HCT116 (cell line): ENCODE measurements at regions not wholly inside any gene's neighbourhood (a gene's known extent, or its start where the extent isn't known, plus 50 kb on each side); places are given as distances from the start of the nearest gene placed in this dataset.

Experiments
- ATAC-seq: fragments of 200-7000 bp; cut with Tn5 transposase; 2 replicates; pipeline ENCODE4 v1.9.1; 2020; ENCODE audit warnings: mild to moderate bottlenecking, moderate library complexity
- BruUV-seq: library from RNA; stranded (reverse); fragments of 400-500 nt; replicated peaks from 2 replicates; lab custom pipeline; 2021; lab: Mats Ljungman, UMichigan
- CTCF ChIA-PET: fragments of 300-600 bp; sonication (Branson Sonifier 250); formaldehyde crosslinking; loops from one replicate; lab custom pipeline; 2021; ENCODE audit warnings: antibody characterized with exemption; lab: Charles Lee
- POLR2A ChIA-PET: fragments of 300-600, 350-600 bp; sonication (Branson Sonifier 250); formaldehyde crosslinking; loops from one replicate; lab custom pipeline; 2021; ENCODE audit warnings: antibody characterized with exemption; lab: Charles Lee
- RAD21 ChIA-PET, 2 experiments: fragments of 300-600 bp; sonication (Branson Sonifier 250); formaldehyde crosslinking; loops; one replicate each; lab custom pipeline; 2023; ENCODE audit warnings: low total read pairs in 2 of 2; ENCODE audit not compliant: uncharacterized antibody in 2 of 2, unreplicated experiment in 2 of 2, low non-redundant PET in 1 of 2; lab: Charles Lee
- DNase-seq: peaks from one replicate; pipeline ENCODE4 v3.0.0-alpha.2; 2010; ENCODE audit warnings: low read depth, low spot score
- H2AFZ ChIP-seq: fragments of 200-600 bp; shearing (Covaris generic), sonication (generic); 2 replicates; pipeline ENCODE4 v1.6.1; 2017; ENCODE audit warnings: low read depth, mixed run types, mixed read lengths, antibody characterized with exemption, low read length; ENCODE audit not compliant: poor library complexity, severe bottlenecking
- H3K27ac ChIP-seq: 2 replicates; pipeline ENCODE4 v1.5.1; 2012; ENCODE audit warnings: low read depth, low read length
- H3K27me3 ChIP-seq: fragments of 200-600 bp; sonication (generic); 2 replicates; pipeline ENCODE4 v1.6.1; 2016; ENCODE audit warnings: mixed run types, low read length, mixed read lengths; ENCODE audit not compliant: insufficient read depth
- H3K36me3 ChIP-seq, 2 experiments: fragments of 200-500 bp in 1 of 2; fragments of 200-600 bp in 1 of 2; sonication (Bioruptor generic) in 1 of 2; sonication (generic) in 1 of 2; 2 replicates each; pipeline versions ENCODE4 v1.5.1 to v1.6.1; 2014 to 2016; ENCODE audit warnings: low read length in 2 of 2, inconsistent platforms in 1 of 2, mixed read lengths in 1 of 2, mixed run types in 1 of 2; ENCODE audit not compliant: insufficient read depth in 2 of 2, control insufficient read depth in 1 of 2
- H3K4me1 ChIP-seq, 2 experiments: fragments of 200-600 bp in 1 of 2; sonication (generic) in 1 of 2; 2 replicates each; pipeline versions ENCODE4 v1.5.1 to v1.6.1; 2012 to 2017; ENCODE audit warnings: low read length in 2 of 2, inconsistent platforms in 1 of 2, mild to moderate bottlenecking in 1 of 2, mixed read lengths in 1 of 2, mixed run types in 1 of 2, moderate library complexity in 1 of 2; ENCODE audit not compliant: insufficient read depth in 2 of 2, control insufficient read depth in 1 of 2
- H3K4me2 ChIP-seq: fragments of 200-600 bp; sonication (generic); 2 replicates; pipeline ENCODE4 v1.6.1; 2017; ENCODE audit warnings: mixed run types, low read length, mixed read lengths
- H3K4me3 ChIP-seq, 2 experiments: fragments of 200-600 bp in 1 of 2; sonication (generic) in 1 of 2; replicated peaks in 1 of 2; 2 replicates each; pipeline ENCODE4 v1.5.1; 2011 to 2016; ENCODE audit warnings: low read length in 2 of 2, control low read depth in 1 of 2, low read depth in 1 of 2, mild to moderate bottlenecking in 1 of 2, mixed read lengths in 1 of 2, mixed run types in 1 of 2
- H3K79me2 ChIP-seq: fragments of 200-600 bp; sonication (generic); 2 replicates; pipeline ENCODE4 v1.6.1; 2017; ENCODE audit warnings: mild to moderate bottlenecking, mixed run types, low read length, moderate library complexity, mixed read lengths; ENCODE audit not compliant: insufficient read depth
- H3K9ac ChIP-seq: fragments of 200-600 bp; sonication (generic); 2 replicates; pipeline ENCODE4 v1.6.1; 2016; ENCODE audit warnings: low read length, mixed read lengths
- H3K9me2 ChIP-seq: fragments of 200-600 bp; sonication (generic), shearing (Covaris generic); 2 replicates; pipeline ENCODE4 v1.6.1; 2017; ENCODE audit warnings: mixed run types, mild to moderate bottlenecking, moderate library complexity; ENCODE audit not compliant: insufficient read depth
- H3K9me3 ChIP-seq, 2 experiments: fragments of 200-500 bp in 1 of 2; fragments of 200-600 bp in 1 of 2; sonication (Bioruptor generic) in 1 of 2; sonication (generic) in 1 of 2; 2 replicates each; pipeline ENCODE4 v1.6.1; 2014 to 2017; ENCODE audit warnings: low read length in 2 of 2, mixed read lengths in 2 of 2, inconsistent platforms in 1 of 2, low read depth in 1 of 2, mild to moderate bottlenecking in 1 of 2, mixed run types in 1 of 2, moderate library complexity in 1 of 2; ENCODE audit not compliant: control insufficient read depth in 1 of 2, insufficient read depth in 1 of 2
- H4K20me1 ChIP-seq: fragments of 200-600 bp; sonication (generic), shearing (Covaris generic); 2 replicates; pipeline ENCODE4 v1.6.1; 2017; ENCODE audit warnings: mixed run types, mild to moderate bottlenecking, moderate library complexity; ENCODE audit not compliant: insufficient read depth
- ATF3 ChIP-seq: IDR thresholded peaks from 2 replicates; pipeline ENCODE4 v1.6.1; 2012
- CBX3 ChIP-seq: IDR thresholded peaks from 2 replicates; pipeline ENCODE4 v1.6.1; 2012; ENCODE audit warnings: low read depth
- CEBPB ChIP-seq: IDR thresholded peaks from 2 replicates; pipeline ENCODE4 v1.6.1; 2012; ENCODE audit warnings: low read depth
- EZH2 ChIP-seq: fragments of 200-600 bp; sonication (generic); IDR thresholded peaks from 2 replicates; pipeline ENCODE4 v1.6.1; 2017; ENCODE audit warnings: antibody characterized with exemption, mixed run types
- FOSL1 ChIP-seq: IDR thresholded peaks from 2 replicates; pipeline ENCODE4 v1.6.1; 2012; ENCODE audit warnings: low read depth
- POLR2A ChIP-seq: IDR thresholded peaks from 2 replicates; pipeline ENCODE4 v1.7.0; 2011; ENCODE audit warnings: borderline replicate concordance; ENCODE audit not compliant: insufficient read depth, insufficient read length; ENCODE audit errors: extremely low read depth
- RAD21 ChIP-seq: IDR thresholded peaks from 2 replicates; pipeline ENCODE4 v1.6.1; 2012; ENCODE audit warnings: low read depth, mild to moderate bottlenecking
- REST ChIP-seq: IDR thresholded peaks from 2 replicates; pipeline ENCODE4 v1.6.1; 2012; ENCODE audit warnings: low read depth
- SP1 ChIP-seq: IDR thresholded peaks from 2 replicates; pipeline ENCODE4 v1.6.1; 2012; ENCODE audit warnings: low read depth
- SRF ChIP-seq: IDR thresholded peaks from 2 replicates; pipeline ENCODE4 v1.6.1; 2012; ENCODE audit warnings: low read depth
- TCF7L2 ChIP-seq: IDR thresholded peaks from 2 replicates; pipeline ENCODE4 v1.7.0; 2011; ENCODE audit warnings: borderline replicate concordance, inconsistent platforms; ENCODE audit not compliant: insufficient read depth, insufficient read length; ENCODE audit errors: extremely low read depth
- ZFX ChIP-seq: fragments of 450-650 bp; IDR thresholded peaks from 2 replicates; pipeline ENCODE4 v1.6.1; 2017
- ZNF274 ChIP-seq: fragments of 200-500 bp; sonication (Bioruptor generic); IDR thresholded peaks from 2 replicates; pipeline ENCODE4 v1.6.1; 2014; ENCODE audit warnings: mild to moderate bottlenecking, low read depth, low read length, inconsistent platforms
- intact Hi-C: fragments of 100-400 bp; cut with micrococcal nuclease; formaldehyde crosslinking; loops from 2 replicates; pipeline ENCODE4 v1.10.0; 2022

- H3K9ac ChIP-seq, result no peak overlapping the region
- DNase-seq, result no peak
- intact Hi-C loops, result no loop called here
- no peak overlapping the region for H2AFZ ChIP-seq
- H3K27ac ChIP-seq, result no peak overlapping the region
- no peaks in the 10 kb centered on the region for H3K79me2 ChIP-seq
- no peak for ATAC-seq
- RAD21 ChIA-PET, result no interaction called here
- H3K4me3 ChIP-seq, result no peak overlapping the region
- H3K4me2 ChIP-seq, result no peak overlapping the region
- H3K27me3 ChIP-seq, result no peaks in the 10 kb centered on the region
- no peaks in the 10 kb centered on the region for H3K9me2 ChIP-seq
- H3K9me3 ChIP-seq, result no peaks in the 10 kb centered on the region
- H4K20me1 ChIP-seq, result no peaks in the 10 kb centered on the region
- H3K36me3 ChIP-seq, result no peaks in the 10 kb centered on the region
- TF ChIP-seq RAD21 (no peak), REST (no peak), ATF3 (no peak), SP1 (no peak), ZNF274 (no peak), FOSL1 (no peak), ZFX (no peak), POLR2A (no peak), EZH2 (no peak), TCF7L2 (no peak), SRF (no peak), CEBPB (no peak), CBX3 (no peak)
- POLR2A ChIA-PET, result no interaction called here
- H3K4me1 ChIP-seq, result no peaks in the 10 kb centered on the region
- CTCF ChIA-PET, result no interaction called here
- no TSS peak for BruUV-seq
Observed at GRCh38 chr4:130163701-130164100, 1067.7 kb downstream of the C4orf33 start.
